MM.1S (cell line): ENCODE measurements at regions not wholly inside any gene's neighbourhood (a gene's known extent, or its start where the extent isn't known, plus 50 kb on each side); places are given as distances from the start of the nearest gene placed in this dataset.
"Not testable (repeated sequence)": the region's sequence is repeated elsewhere in the genome, so short reads cannot be mapped to it uniquely, and the experiment has no call there.

Experiments used
- DNase-seq: peaks from one replicate; pipeline ENCODE4 v3.0.0-alpha.2; 2015
- H2AFZ ChIP-seq: fragments of 300-600 bp; sonication (generic); 2 replicates; pipeline ENCODE4 v1.6.0; 2016; ENCODE audit warnings: antibody characterized with exemption, low read length
- H3F3A ChIP-seq: fragments of 300-600 bp; sonication (generic); 2 replicates; pipeline ENCODE4 v1.6.1; 2016; ENCODE audit warnings: mild to moderate bottlenecking, antibody characterized with exemption, low read length, moderate library complexity, mixed read lengths; ENCODE audit not compliant: insufficient read depth
- H3K27ac ChIP-seq: fragments of 300-600 bp; sonication (generic); 2 replicates; pipeline ENCODE4 v1.5.1; 2016; ENCODE audit warnings: mild to moderate bottlenecking, low read length
- H3K27me3 ChIP-seq: fragments of 300-600 bp; sonication (generic); replicated peaks from 2 replicates; pipeline ENCODE4 v1.6.0; 2016; ENCODE audit warnings: low read length; ENCODE audit not compliant: insufficient read depth
- H3K36me3 ChIP-seq: fragments of 300-600 bp; sonication (generic); replicated peaks from 2 replicates; pipeline ENCODE4 v1.6.1; 2016; ENCODE audit warnings: mild to moderate bottlenecking, low read length, mixed read lengths; ENCODE audit not compliant: insufficient read depth
- H3K4me1 ChIP-seq: fragments of 300-600 bp; sonication (generic); 2 replicates; pipeline ENCODE4 v1.6.1; 2016; ENCODE audit warnings: low read length, mixed read lengths
- H3K4me2 ChIP-seq: fragments of 300-600 bp; sonication (generic); 2 replicates; pipeline ENCODE4 v1.6.0; 2016; ENCODE audit warnings: low read depth, low read length
- H3K4me3 ChIP-seq: fragments of 300-600 bp; sonication (generic); 2 replicates; pipeline ENCODE4 v1.5.1; 2016; ENCODE audit warnings: low read length, mixed read lengths
- H3K79me2 ChIP-seq: fragments of 300-600 bp; sonication (generic); 2 replicates; pipeline ENCODE4 v1.6.1; 2016; ENCODE audit warnings: mixed run types, low read length, mixed read lengths
- H3K9ac ChIP-seq: fragments of 300-600 bp; sonication (generic); 2 replicates; pipeline ENCODE4 v1.6.1; 2016; ENCODE audit warnings: low read length, mixed read lengths
- H3K9me2 ChIP-seq: fragments of 300-600 bp; sonication (generic); replicated peaks from 2 replicates; pipeline ENCODE4 v1.6.1; 2016; ENCODE audit warnings: mild to moderate bottlenecking, low read length, mixed read lengths; ENCODE audit not compliant: insufficient read depth
- H3K9me3 ChIP-seq: fragments of 300-600 bp; sonication (generic); replicated peaks from 2 replicates; pipeline ENCODE4 v1.6.1; 2016; ENCODE audit warnings: mild to moderate bottlenecking, low read length, mixed read lengths; ENCODE audit not compliant: insufficient read depth
- H4K20me1 ChIP-seq: fragments of 300-600 bp; sonication (generic); 2 replicates; pipeline ENCODE4 v1.6.1; 2016; ENCODE audit warnings: mild to moderate bottlenecking, low read length, moderate library complexity, mixed read lengths; ENCODE audit not compliant: insufficient read depth
- EZH2 ChIP-seq: fragments of 300-600 bp; sonication (generic); optimal IDR thresholded peaks from 2 replicates; pipeline ENCODE3; 2017; ENCODE audit warnings: low read depth, mild to moderate bottlenecking, antibody characterized with exemption, low read length, mixed read lengths
- EZH2phosphoT487 ChIP-seq: fragments of 300-600 bp; sonication (generic); IDR thresholded peaks from 2 replicates; pipeline ENCODE4 v1.6.1; 2018; ENCODE audit warnings: antibody characterized with exemption, low read length
- TF ChIP-seq, protein P1 (sequence below): fragments of 300-600 bp; sonication (generic); IDR thresholded peaks from 2 replicates; pipeline ENCODE4 v1.5.1; 2016; ENCODE audit warnings: antibody characterized with exemption, low read length, mixed read lengths

DNA sequence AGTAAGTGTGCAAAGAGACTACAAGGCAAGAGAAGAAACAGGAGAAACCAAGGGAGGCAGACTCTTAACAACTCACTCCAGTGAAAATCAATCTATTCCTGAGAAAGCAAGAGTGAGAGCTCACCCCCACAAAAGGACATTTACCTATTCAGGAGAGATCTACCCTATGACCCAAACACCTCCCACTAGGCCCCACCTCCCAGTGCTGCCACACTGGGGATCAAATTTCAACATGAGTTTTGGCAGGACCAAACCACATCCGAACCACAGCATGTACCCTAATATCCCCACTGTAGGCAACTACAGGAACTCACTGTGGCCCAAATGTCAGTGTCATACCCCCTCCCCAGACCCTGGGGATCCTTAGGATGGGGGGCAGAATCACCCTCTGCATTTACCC, 526.2 kb upstream of the B3GAT1 start:
- no peak for TF ChIP-seq EZH2phosphoT487
- TF ChIP-seq, protein P1, sequence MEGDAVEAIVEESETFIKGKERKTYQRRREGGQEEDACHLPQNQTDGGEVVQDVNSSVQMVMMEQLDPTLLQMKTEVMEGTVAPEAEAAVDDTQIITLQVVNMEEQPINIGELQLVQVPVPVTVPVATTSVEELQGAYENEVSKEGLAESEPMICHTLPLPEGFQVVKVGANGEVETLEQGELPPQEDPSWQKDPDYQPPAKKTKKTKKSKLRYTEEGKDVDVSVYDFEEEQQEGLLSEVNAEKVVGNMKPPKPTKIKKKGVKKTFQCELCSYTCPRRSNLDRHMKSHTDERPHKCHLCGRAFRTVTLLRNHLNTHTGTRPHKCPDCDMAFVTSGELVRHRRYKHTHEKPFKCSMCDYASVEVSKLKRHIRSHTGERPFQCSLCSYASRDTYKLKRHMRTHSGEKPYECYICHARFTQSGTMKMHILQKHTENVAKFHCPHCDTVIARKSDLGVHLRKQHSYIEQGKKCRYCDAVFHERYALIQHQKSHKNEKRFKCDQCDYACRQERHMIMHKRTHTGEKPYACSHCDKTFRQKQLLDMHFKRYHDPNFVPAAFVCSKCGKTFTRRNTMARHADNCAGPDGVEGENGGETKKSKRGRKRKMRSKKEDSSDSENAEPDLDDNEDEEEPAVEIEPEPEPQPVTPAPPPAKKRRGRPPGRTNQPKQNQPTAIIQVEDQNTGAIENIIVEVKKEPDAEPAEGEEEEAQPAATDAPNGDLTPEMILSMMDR: no peak
- TF ChIP-seq EZH2: no peak
- DNase-seq: no peak
- Histone ChIP-seq H2AFZ (no peak overlapping the region), H3K27me3 (no peaks in the 10 kb centered on the region), H3K79me2 (no peaks in the 10 kb centered on the region), H3K4me1 (no peaks in the 10 kb centered on the region), H3K4me3 (no peak overlapping the region), H3K9me3 (no peaks in the 10 kb centered on the region), H4K20me1 (no peaks in the 10 kb centered on the region), H3K27ac (no peak overlapping the region), H3F3A (no peaks in the 10 kb centered on the region), H3K9me2 (no peaks in the 10 kb centered on the region), H3K4me2 (no peak overlapping the region), H3K36me3 (no peaks in the 10 kb centered on the region), H3K9ac (no peak overlapping the region)

DNA sequence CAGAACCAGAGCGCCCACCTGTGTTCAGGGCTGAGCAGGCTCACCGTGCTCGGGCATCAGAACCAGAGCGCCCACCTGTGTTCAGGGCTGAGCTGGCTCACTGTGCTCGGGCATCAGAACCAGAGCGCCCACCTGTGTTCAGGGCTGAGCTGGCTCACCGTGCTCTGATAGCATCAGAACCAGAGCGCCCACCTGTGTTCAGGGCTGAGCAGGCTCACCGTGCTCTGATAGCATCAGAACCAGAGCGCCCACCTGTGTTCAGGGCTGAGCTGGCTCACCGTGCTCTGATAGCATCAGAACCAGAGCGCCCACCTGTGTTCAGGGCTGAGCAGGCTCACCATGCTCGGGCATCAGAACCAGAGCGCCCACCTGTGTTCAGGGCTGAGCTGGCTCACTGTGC, 525.2 kb upstream of the B3GAT1 start:
- H2AFZ ChIP-seq, H4K20me1 ChIP-seq, H3K4me3 ChIP-seq, H3K4me2 ChIP-seq, H3K9me3 ChIP-seq, H3K27ac ChIP-seq, H3K79me2 ChIP-seq, H3K4me1 ChIP-seq, H3K36me3 ChIP-seq, H3K9me2 ChIP-seq, H3K9ac ChIP-seq, H3K27me3 ChIP-seq, DNase-seq, H3F3A ChIP-seq: not testable (repeated sequence)

DNA sequence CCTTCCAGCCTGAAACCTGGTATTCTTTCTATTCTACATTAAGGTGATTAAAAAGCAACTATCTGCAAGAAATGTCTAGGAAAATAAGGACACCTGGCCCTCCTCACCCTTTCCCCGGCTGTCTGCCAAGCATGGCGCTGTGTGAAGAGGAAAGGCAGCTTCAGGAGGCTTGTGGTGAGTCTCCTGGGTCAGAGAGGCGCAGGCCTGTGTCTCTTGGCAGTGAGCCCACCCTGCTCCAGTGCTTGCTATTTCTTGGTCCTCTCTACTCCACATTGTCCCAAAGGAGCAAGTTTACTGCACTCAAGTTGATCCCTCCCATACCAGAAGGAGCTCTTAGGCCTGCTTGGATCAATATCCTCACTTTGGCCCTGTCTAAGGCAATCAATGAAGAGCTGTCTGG, 520.7 kb upstream of the B3GAT1 start:
- Histone ChIP-seq H3K79me2 (no peaks in the 10 kb centered on the region), H3K9ac (no peak overlapping the region), H3K4me2 (no peak overlapping the region), H2AFZ (no peak overlapping the region), H3K4me3 (no peak overlapping the region), H3K36me3 (no peaks in the 10 kb centered on the region), H3K27ac (no peak overlapping the region), H3K9me2 (no peaks in the 10 kb centered on the region), H3F3A (no peaks in the 10 kb centered on the region), H4K20me1 (no peaks in the 10 kb centered on the region), H3K9me3 (no peaks in the 10 kb centered on the region), H3K4me1 (no peaks in the 10 kb centered on the region), H3K27me3 (no peaks in the 10 kb centered on the region)
- TF ChIP-seq EZH2: no peak
- TF ChIP-seq, protein P1: no peak
- no peak for TF ChIP-seq EZH2phosphoT487
- DNase-seq: no peak

DNA sequence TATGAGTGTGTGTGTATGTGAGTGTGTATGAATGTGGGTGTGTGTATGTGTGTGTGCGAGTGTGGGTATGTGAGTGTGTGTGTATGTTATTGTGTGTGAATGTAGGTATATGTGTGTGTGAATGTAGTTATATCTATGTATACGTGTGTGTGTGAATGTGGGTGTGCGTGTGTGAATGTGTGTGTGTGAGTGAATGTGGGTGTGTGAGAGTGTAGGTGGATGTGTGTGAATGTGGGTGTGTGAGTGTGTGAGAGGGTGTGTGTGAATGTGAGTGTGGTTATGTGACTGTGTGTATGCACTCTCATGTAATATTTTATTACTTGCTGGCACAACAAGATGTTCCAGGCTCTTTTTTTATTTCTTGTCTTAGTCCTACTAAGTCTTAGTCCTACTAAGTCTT, 513.4 kb upstream of the B3GAT1 start:
- no peak overlapping the region for H3K4me2 ChIP-seq
- no peaks in the 10 kb centered on the region for H3K9me2 ChIP-seq
- H3K4me3 ChIP-seq: no peak overlapping the region
- DNase-seq: no peak
- no peaks in the 10 kb centered on the region for H3K79me2 ChIP-seq
- no peaks in the 10 kb centered on the region for H4K20me1 ChIP-seq
- no peaks in the 10 kb centered on the region for H3F3A ChIP-seq
- no peaks in the 10 kb centered on the region for H3K36me3 ChIP-seq
- no peaks in the 10 kb centered on the region for H3K9me3 ChIP-seq
- H3K9ac ChIP-seq: no peak overlapping the region
- H2AFZ ChIP-seq: no peak overlapping the region
- TF ChIP-seq EZH2phosphoT487 (no peak), EZH2 (no peak)
- TF ChIP-seq, protein P1: no peak
- no peak overlapping the region for H3K27ac ChIP-seq
- H3K27me3 ChIP-seq: no peaks in the 10 kb centered on the region
- no peaks in the 10 kb centered on the region for H3K4me1 ChIP-seq
